HG02588 (cell line): ENCODE measurements at regions not wholly inside any gene's neighbourhood (a gene's known extent, or its start where the extent isn't known, plus 50 kb on each side); places are given as distances from the start of the nearest gene placed in this dataset.
"Not testable (repeated sequence)": the region's sequence is repeated elsewhere in the genome, so short reads cannot be mapped to it uniquely, and the experiment has no call there.

ENCODE experiments used
- ATAC-seq: cut with Tn5 transposase; IDR thresholded peaks from one replicate; pipeline ENCODE4 v1.9.1; 2021; ENCODE audit warnings: mild to moderate bottlenecking, moderate library complexity; ENCODE audit not compliant: unreplicated experiment

GRCh38 chr16:58821886-58822285 lies 87.8 kb upstream of the GOT2 start:
- no peak for ATAC-seq

GRCh38 chr16:58820411-58820810 lies 86.3 kb upstream of the GOT2 start:
- ATAC-seq, result no peak

GRCh38 chr16:58815181-58815888 lies 81.2 kb upstream of the GOT2 start:
- no peak for ATAC-seq

DNA sequence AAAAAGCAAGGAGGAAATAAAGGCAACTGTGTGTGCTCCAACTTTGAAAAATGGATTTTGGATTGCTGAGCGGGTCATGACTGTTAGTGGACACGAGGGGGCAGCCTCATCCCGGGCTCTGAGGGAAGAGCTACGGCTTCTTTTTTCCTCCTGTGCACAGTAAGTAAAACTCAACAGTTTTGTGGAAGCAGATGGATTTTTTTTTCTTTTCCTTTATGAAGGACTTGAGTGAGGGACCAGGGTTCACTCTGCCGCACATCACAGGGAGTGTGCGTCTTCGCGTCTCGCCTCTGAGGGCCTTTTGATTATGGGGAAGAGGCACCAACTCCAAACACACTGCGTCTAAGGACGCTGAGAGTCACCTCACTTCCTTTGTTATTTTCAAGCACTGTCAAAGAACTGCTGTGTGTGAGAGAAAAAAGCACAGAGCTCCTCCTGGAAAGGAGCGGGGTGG lies 80.3 kb upstream of the GOT2 start:
- no peak for ATAC-seq

DNA sequence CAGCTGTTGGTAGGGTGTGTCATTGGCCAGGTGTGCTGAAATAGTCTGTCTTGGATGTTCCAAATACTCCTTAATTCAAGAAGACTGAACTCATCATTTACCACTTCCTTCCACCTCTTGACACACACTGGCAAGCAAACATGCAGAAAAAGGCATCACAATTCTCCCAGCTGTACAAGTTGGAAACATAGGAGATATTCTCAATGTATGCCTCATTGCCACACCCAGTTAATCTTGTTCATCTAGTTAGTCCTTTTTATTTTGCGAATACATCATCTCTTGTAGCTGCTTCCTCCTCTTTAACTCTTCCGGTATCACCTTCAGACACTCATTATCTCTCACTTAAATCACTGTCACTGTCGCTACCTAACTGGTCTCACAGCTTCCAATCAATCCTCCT lies 75.1 kb upstream of the GOT2 start:
- no peak for ATAC-seq

- ATAC-seq, result no peak
Measured at GRCh38 chr16:58807276-58807675, 73.2 kb upstream of the GOT2 start.

DNA sequence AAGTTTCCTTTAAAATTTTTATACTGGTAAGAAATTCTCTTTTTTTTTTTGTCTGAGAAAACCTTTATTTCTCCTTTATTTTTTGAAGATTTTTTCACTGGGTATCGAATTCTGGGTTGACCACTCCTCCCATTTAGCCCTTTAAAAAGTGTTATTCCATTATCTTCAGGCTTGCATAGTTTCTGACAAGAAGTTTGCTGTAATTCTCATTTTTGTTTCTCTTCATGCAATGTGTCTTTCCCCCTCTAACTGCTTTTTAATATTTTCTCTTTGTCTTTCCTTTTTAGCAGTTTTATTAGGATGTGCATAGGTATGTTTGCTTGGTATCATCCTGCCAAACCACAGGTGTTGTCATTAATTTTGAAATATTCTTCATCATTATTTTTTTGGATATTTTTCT lies 67.7 kb upstream of the GOT2 start:
- ATAC-seq, result no peak

- ATAC-seq, result no peak
Measured at GRCh38 chr16:58797137-58797801, 63.2 kb upstream of the GOT2 start.

DNA sequence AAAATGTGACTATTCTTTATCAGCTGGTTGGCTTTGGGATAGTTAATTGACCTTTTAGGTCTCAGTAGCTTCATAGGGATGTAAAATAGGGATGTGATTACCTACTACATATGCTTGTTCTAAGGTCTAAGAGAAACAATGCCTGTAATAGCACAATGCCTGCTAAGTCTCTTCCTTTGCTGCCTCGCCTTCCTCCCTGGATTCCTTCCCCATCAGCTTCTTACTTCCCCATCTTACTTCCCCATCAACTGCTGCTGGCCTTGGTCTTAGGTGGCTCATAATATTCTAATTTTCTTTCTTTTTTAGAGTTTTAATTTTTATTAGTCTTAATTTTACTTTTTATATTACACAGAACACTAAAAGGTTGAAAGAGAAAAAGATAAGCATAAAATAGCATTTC lies 59.2 kb upstream of the GOT2 start:
- no peak for ATAC-seq

DNA sequence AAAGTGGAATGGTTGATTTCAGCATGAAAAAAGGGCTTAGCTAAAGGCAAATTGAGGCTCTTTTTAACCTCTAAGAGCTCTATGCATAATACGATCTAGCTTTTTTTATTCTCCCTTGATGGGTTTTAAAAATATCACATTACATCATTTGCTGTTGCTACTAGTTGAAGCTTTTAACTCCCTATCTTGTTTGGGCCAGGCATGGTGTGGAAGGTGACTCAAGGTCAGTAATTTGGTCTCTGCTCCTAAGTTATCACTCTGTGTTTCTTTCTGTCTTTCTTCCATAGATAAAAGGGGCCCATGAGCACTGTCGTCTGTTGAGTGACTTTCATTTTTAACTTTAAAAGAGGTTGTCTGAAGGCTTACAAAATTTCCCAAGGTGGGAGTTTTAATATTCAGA lies 58.1 kb upstream of the GOT2 start:
- no peak for ATAC-seq

GRCh38 chr16:58790816-58791557 lies 56.9 kb upstream of the GOT2 start:
- not testable (repeated sequence) for ATAC-seq

DNA sequence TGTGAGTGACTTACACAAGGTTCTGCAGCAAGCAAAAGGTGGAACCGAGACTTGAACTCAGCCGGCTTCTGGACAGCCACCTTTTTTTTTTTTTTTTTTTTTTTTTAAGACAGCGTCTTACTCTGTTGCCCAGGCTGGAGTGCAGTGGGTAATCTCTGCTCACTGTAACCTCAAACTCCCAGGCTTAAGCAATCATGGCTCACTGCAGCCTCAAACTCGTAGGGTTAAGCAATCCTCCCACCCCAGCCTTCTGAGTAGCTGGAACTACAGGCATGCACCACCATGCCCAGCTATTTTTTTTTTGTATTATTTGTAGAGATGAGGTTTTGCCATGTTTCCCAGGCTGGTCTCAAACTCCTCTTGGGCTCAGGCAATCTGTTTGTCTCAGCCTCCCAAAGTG lies 55.2 kb upstream of the GOT2 start:
- no peak for ATAC-seq
